PC-9 (cell line): ENCODE measurements at regions not wholly inside any gene's neighbourhood (a gene's known extent, or its start where the extent isn't known, plus 50 kb on each side); places are given as distances from the start of the nearest gene placed in this dataset.

Experiments
- EZH2 ChIP-seq: fragments of 200-600 bp; sonication (generic); IDR thresholded peaks from 2 replicates; pipeline ENCODE4 v1.8.0; 2017; ENCODE audit warnings: antibody characterized with exemption, low read depth
- TF ChIP-seq, protein P1 (sequence below): fragments of 200-600 bp; sonication (generic); conservative IDR thresholded peaks from 2 replicates; pipeline ENCODE4 v1.6.1; 2017; ENCODE audit warnings: mixed run types, antibody characterized with exemption, mild to moderate bottlenecking, moderate library complexity

DNA sequence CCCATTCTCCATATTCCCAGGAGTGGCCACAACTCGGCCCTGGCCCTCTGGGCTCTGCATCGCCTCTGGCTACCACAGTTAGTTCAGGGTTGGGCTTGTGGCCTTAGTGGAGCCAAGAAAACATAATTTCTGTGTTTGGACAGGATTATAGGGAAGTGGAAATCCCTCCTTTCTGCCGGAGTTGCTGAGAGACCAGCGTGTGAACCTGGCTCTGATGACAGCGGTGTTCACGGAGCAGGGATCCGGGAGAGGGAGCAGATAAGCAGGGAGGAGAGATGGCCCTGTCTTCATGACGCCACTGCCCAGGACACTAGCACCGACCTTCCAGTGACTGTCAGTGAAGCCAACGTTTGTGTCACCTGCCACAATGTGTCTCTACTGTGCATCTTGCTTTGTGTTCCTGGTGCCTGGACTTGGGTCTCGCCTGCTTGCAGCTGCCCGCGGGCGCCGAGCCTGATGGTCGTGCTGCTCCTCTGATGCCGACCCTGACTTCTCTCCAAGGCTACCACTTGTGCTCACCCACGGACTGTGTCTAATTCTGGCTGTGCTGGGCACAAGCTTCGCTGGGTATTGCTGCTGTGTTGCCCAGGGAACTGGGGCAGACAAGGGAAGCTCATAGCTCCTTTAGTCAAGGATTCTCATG, 67.0 kb upstream of the VIPR2 start:
- TF ChIP-seq, protein P1, sequence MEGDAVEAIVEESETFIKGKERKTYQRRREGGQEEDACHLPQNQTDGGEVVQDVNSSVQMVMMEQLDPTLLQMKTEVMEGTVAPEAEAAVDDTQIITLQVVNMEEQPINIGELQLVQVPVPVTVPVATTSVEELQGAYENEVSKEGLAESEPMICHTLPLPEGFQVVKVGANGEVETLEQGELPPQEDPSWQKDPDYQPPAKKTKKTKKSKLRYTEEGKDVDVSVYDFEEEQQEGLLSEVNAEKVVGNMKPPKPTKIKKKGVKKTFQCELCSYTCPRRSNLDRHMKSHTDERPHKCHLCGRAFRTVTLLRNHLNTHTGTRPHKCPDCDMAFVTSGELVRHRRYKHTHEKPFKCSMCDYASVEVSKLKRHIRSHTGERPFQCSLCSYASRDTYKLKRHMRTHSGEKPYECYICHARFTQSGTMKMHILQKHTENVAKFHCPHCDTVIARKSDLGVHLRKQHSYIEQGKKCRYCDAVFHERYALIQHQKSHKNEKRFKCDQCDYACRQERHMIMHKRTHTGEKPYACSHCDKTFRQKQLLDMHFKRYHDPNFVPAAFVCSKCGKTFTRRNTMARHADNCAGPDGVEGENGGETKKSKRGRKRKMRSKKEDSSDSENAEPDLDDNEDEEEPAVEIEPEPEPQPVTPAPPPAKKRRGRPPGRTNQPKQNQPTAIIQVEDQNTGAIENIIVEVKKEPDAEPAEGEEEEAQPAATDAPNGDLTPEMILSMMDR, result no peak
- TF ChIP-seq EZH2, result no peak
